H1 (cell line): ENCODE measurements at regions not wholly inside any gene's neighbourhood (a gene's known extent, or its start where the extent isn't known, plus 50 kb on each side); places are given as distances from the start of the nearest gene placed in this dataset.

Experiments
- CTCF ChIA-PET: fragments of 300-600 bp; sonication (Branson Sonifier 250); formaldehyde crosslinking; loops from one replicate; lab custom pipeline; 2021; ENCODE audit not compliant: partially characterized antibody; lab: Charles Lee
- POLR2A ChIA-PET: fragments of 300-600 bp; sonication (Branson Sonifier 250); formaldehyde crosslinking; loops from one replicate; lab custom pipeline; 2021; ENCODE audit warnings: inconsistent platforms; ENCODE audit not compliant: partially characterized antibody; lab: Charles Lee
- DNase-seq, 2 experiments: peaks; one replicate each; pipeline versions ENCODE4 v3.0.0 to v3.0.0-alpha.2; 2010 to 2022; ENCODE audit warnings: low spot score in 2 of 2, low read depth in 1 of 2, mixed read lengths in 1 of 2
- FAIRE-seq: peaks from 2 replicates; lab custom pipeline; 2011; peaks lifted over from hg19 to GRCh38; lab: Jason Lieb, UNC
- H2AFZ ChIP-seq: 2 replicates; pipeline ENCODE4 v1.8.1; 2012; ENCODE audit warnings: low read length, inconsistent platforms
- H2AK5ac ChIP-seq: 2 replicates; pipeline ENCODE4 v1.6.1; 2013; ENCODE audit warnings: low read depth, low read length
- H2BK120ac ChIP-seq: replicated peaks from 2 replicates; pipeline ENCODE3; 2013; ENCODE audit warnings: low read depth, low read length, inconsistent platforms
- H2BK12ac ChIP-seq: 2 replicates; pipeline ENCODE4 v1.6.1; 2013; ENCODE audit warnings: low read depth, low read length
- H2BK15ac ChIP-seq: 2 replicates; pipeline ENCODE4 v1.6.1; 2013; ENCODE audit warnings: low read length
- H2BK20ac ChIP-seq: 2 replicates; pipeline ENCODE4 v1.6.1; 2013; ENCODE audit warnings: low read length
- H2BK5ac ChIP-seq: 2 replicates; pipeline ENCODE4 v1.6.1; 2013; ENCODE audit warnings: low read depth, low read length
- H3K14ac ChIP-seq: 2 replicates; pipeline ENCODE4 v1.6.1; 2013; ENCODE audit warnings: inconsistent platforms; ENCODE audit not compliant: insufficient read length
- H3K18ac ChIP-seq: 2 replicates; pipeline ENCODE4 v1.6.1; 2013; ENCODE audit warnings: low read length; ENCODE audit errors: extremely low read depth
- H3K23ac ChIP-seq: 2 replicates; pipeline ENCODE4 v1.6.1; 2013; ENCODE audit warnings: inconsistent platforms; ENCODE audit not compliant: insufficient read length
- H3K23me2 ChIP-seq: 2 replicates; pipeline ENCODE4 v1.6.1; 2013; ENCODE audit warnings: low read depth, low read length
- H3K27ac ChIP-seq: 2 replicates; pipeline ENCODE4 v1.6.1; 2011; ENCODE audit warnings: low read depth, low read length, inconsistent platforms
- H3K27me3 ChIP-seq, 4 experiments: replicated peaks in 1 of 4; 1 replicate in 1 of 4; 2 replicates in 3 of 4; pipeline versions ENCODE4 v1.6.1 to v1.8.1; 2011 to 2013; ENCODE audit warnings: low read length in 3 of 4, mild to moderate bottlenecking in 3 of 4, inconsistent platforms in 2 of 4, mixed read lengths in 2 of 4, moderate library complexity in 1 of 4; ENCODE audit not compliant: control insufficient read depth in 3 of 4, insufficient read depth in 3 of 4; ENCODE audit errors: extremely low read depth in 1 of 4
- H3K36me3 ChIP-seq, 4 experiments: 2 replicates each; pipeline versions ENCODE4 v1.6.1 to v1.8.1; 2011 to 2013; ENCODE audit warnings: mild to moderate bottlenecking in 4 of 4, low read length in 3 of 4, moderate library complexity in 2 of 4, control low read depth in 1 of 4, inconsistent platforms in 1 of 4; ENCODE audit not compliant: insufficient read depth in 4 of 4, control insufficient read depth in 2 of 4
- H3K4ac ChIP-seq: replicated peaks from 2 replicates; pipeline ENCODE3; 2013; ENCODE audit warnings: low read length, low read depth, mixed read lengths, inconsistent platforms; ENCODE audit not compliant: insufficient read length
- H3K4me1 ChIP-seq, 4 experiments: replicated peaks in 1 of 4; 1 replicate in 1 of 4; 2 replicates in 3 of 4; pipeline versions ENCODE4 v1.6.1 to v1.8.1; 2011 to 2013; ENCODE audit warnings: low read length in 3 of 4, inconsistent platforms in 2 of 4, mixed read lengths in 1 of 4; ENCODE audit not compliant: insufficient read depth in 4 of 4, control insufficient read depth in 3 of 4
- H3K4me2 ChIP-seq, 2 experiments: 2 replicates each; pipeline versions ENCODE4 v1.6.1 to v1.8.1; 2011 to 2013; ENCODE audit warnings: low read depth in 2 of 2, low read length in 2 of 2, control low read depth in 1 of 2, inconsistent platforms in 1 of 2, mild to moderate bottlenecking in 1 of 2; ENCODE audit not compliant: insufficient read depth in 1 of 2
- H3K4me3 ChIP-seq, 4 experiments: fragments of 200-600, 300-600 bp in 1 of 4; sonication (generic), shearing (Covaris generic), sonication (Bioruptor Twin) in 1 of 4; 2 replicates each; pipeline versions ENCODE4 v1.5.1 to v1.8.1; 2011 to 2016; ENCODE audit warnings: low read length in 4 of 4, low read depth in 3 of 4, control low read depth in 2 of 4, inconsistent platforms in 2 of 4, mild to moderate bottlenecking in 2 of 4, mixed read lengths in 1 of 4, moderate library complexity in 1 of 4; ENCODE audit not compliant: insufficient read depth in 2 of 4; ENCODE audit errors: extremely low read depth in 1 of 4
- H3K56ac ChIP-seq: replicated peaks from 2 replicates; pipeline ENCODE3; 2013; ENCODE audit warnings: low read depth, mild to moderate bottlenecking, mixed read lengths, low read length, inconsistent platforms; ENCODE audit not compliant: insufficient read length
- H3K79me1 ChIP-seq: 2 replicates; pipeline ENCODE4 v1.6.1; 2013; ENCODE audit warnings: low read depth, low read length, control low read depth
- H3K79me2 ChIP-seq, 2 experiments: 2 replicates each; pipeline versions ENCODE4 v1.6.1 to v1.8.1; 2012 to 2013; ENCODE audit warnings: low read length in 2 of 2, mild to moderate bottlenecking in 2 of 2, inconsistent platforms in 1 of 2; ENCODE audit not compliant: insufficient read depth in 2 of 2, control insufficient read depth in 1 of 2
- H3K9ac ChIP-seq, 4 experiments: replicated peaks in 1 of 4; 1 replicate in 1 of 4; 2 replicates in 3 of 4; pipeline versions ENCODE4 v1.6.1 to v1.8.1; 2011 to 2013; ENCODE audit warnings: low read depth in 3 of 4, low read length in 3 of 4, control low read depth in 2 of 4, mild to moderate bottlenecking in 2 of 4, moderate library complexity in 2 of 4, inconsistent platforms in 1 of 4; ENCODE audit errors: extremely low read depth in 1 of 4
- H3K9me3 ChIP-seq, 2 experiments: 2 replicates each; pipeline versions ENCODE4 v1.6.1 to v1.8.1; 2012 to 2013; ENCODE audit warnings: mild to moderate bottlenecking in 2 of 2, moderate library complexity in 2 of 2, control low read depth in 1 of 2, inconsistent platforms in 1 of 2, low read depth in 1 of 2, low read length in 1 of 2, mixed read lengths in 1 of 2; ENCODE audit not compliant: insufficient read depth in 2 of 2
- H4K20me1 ChIP-seq, 2 experiments: replicated peaks in 1 of 2; 2 replicates each; pipeline versions ENCODE3 to v1.8.1; 2011 to 2013; ENCODE audit warnings: inconsistent platforms in 2 of 2, low read length in 2 of 2, mild to moderate bottlenecking in 1 of 2; ENCODE audit not compliant: insufficient read depth in 2 of 2, control insufficient read depth in 1 of 2
- H4K5ac ChIP-seq: 2 replicates; pipeline ENCODE4 v1.6.1; 2013; ENCODE audit warnings: low read length, low read depth, mixed read lengths, inconsistent platforms; ENCODE audit not compliant: insufficient read length
- H4K8ac ChIP-seq: 2 replicates; pipeline ENCODE4 v1.8.0; 2013; ENCODE audit warnings: mild to moderate bottlenecking, moderate library complexity, low read length, inconsistent platforms; ENCODE audit not compliant: insufficient read depth; ENCODE audit errors: extremely low read depth
- H4K91ac ChIP-seq: replicated peaks from 2 replicates; pipeline ENCODE3; 2013; ENCODE audit warnings: low read length, mixed read lengths, inconsistent platforms; ENCODE audit not compliant: insufficient read length
- BACH1 ChIP-seq: IDR thresholded peaks from 2 replicates; pipeline ENCODE4 v1.6.1; 2012; ENCODE audit warnings: low read length, improper control_type of control experiment
- BCL11A ChIP-seq, 2 experiments: IDR thresholded peaks; one replicate each; pipeline ENCODE4 v1.6.1; 2011; ENCODE audit warnings: low read depth in 2 of 2, low read length in 2 of 2, mild to moderate bottlenecking in 2 of 2
- CBX8 ChIP-seq: fragments of 300-800, 300-1000 bp; sonication (generic); IDR thresholded peaks from 2 replicates; pipeline ENCODE4 v1.7.1; 2016; ENCODE audit warnings: low read depth, low read length, borderline replicate concordance
- FOSL1 ChIP-seq: IDR thresholded peaks from 2 replicates; pipeline ENCODE4 v1.6.1; 2011; ENCODE audit warnings: mild to moderate bottlenecking, low read depth, low read length, moderate library complexity; ENCODE audit not compliant: insufficient read depth
- HDAC2 ChIP-seq, 2 experiments: fragments of 300-600 bp in 1 of 2; sonication (generic) in 1 of 2; IDR thresholded peaks; 2 replicates each; pipeline ENCODE4 v1.6.1; 2011 to 2012; ENCODE audit warnings: low read depth in 2 of 2, low read length in 2 of 2, mild to moderate bottlenecking in 2 of 2, moderate library complexity in 2 of 2, borderline replicate concordance in 1 of 2, inconsistent platforms in 1 of 2
- JUN ChIP-seq: IDR thresholded peaks from 2 replicates; pipeline ENCODE4 v1.6.1; 2011; ENCODE audit warnings: low read depth, mild to moderate bottlenecking, improper control_type of control experiment, low read length
- JUND ChIP-seq: IDR thresholded peaks from 2 replicates; pipeline ENCODE4 v1.6.1; 2011; ENCODE audit warnings: mild to moderate bottlenecking, improper control_type of control experiment, low read length
- NRF1 ChIP-seq: IDR thresholded peaks from 2 replicates; pipeline ENCODE4 v1.6.1; 2011; ENCODE audit warnings: mild to moderate bottlenecking, low read depth, low read length, improper control_type of control experiment
- RAD21 ChIP-seq, 2 experiments: IDR thresholded peaks in 1 of 2; conservative IDR thresholded peaks in 1 of 2; 2 replicates each; pipeline ENCODE4 v1.6.1; 2011; ENCODE audit warnings: low read depth in 2 of 2, low read length in 2 of 2, improper control_type of control experiment in 1 of 2, inconsistent platforms in 1 of 2, mild to moderate bottlenecking in 1 of 2, moderate library complexity in 1 of 2
- SIN3A ChIP-seq, 2 experiments: IDR thresholded peaks in 1 of 2; conservative IDR thresholded peaks in 1 of 2; 2 replicates each; pipeline ENCODE4 v1.6.1; 2011 to 2012; ENCODE audit warnings: low read length in 2 of 2, improper control_type of control experiment in 1 of 2, low read depth in 1 of 2, mild to moderate bottlenecking in 1 of 2
- SP2 ChIP-seq: IDR thresholded peaks from 2 replicates; pipeline ENCODE4 v1.6.1; 2012; ENCODE audit warnings: mild to moderate bottlenecking, low read length, inconsistent platforms
- SP4 ChIP-seq: IDR thresholded peaks from 2 replicates; pipeline ENCODE4 v1.6.1; 2012; ENCODE audit warnings: low read length, inconsistent platforms
- TAF1 ChIP-seq: IDR thresholded peaks from 2 replicates; pipeline ENCODE4 v1.6.1; 2011; ENCODE audit warnings: mild to moderate bottlenecking, low read depth, low read length
- YY1 ChIP-seq: IDR thresholded peaks from 2 replicates; pipeline ENCODE4 v1.6.1; 2011; ENCODE audit warnings: low read depth, mild to moderate bottlenecking, low read length
- WGBS, 2 experiments: shearing (Covaris generic) in 1 of 2; methylation state at CpG; one replicate each; pipeline versions ENCODE4 v1.1.6 to v1.1.7; 2013 to 2015; ENCODE audit warnings: low lambda C conversion rate in 2 of 2, mixed read lengths in 2 of 2, inconsistent platforms in 1 of 2, low coverage in 1 of 2, missing lambda C conversion rate in 1 of 2; ENCODE audit not compliant: insufficient replicate concordance in 2 of 2, insufficient coverage in 1 of 2, insufficient read length in 1 of 2; ENCODE audit errors: extremely low coverage in 1 of 2, missing lambda C conversion rate in 1 of 2; 5-methylcytosine and 5-hydroxymethylcytosine counted together

GRCh38 chr11:26878959-26879581 lies 114.8 kb upstream of the FIBIN start:
- H3K4me2 ChIP-seq: peak overlapping the region; percentile 16 to 27; a peak in 1 of 4 replicates
- no peak for TF ChIP-seq SP2
- TF ChIP-seq CBX8: no peak
- TF ChIP-seq BCL11A (IDR thresholded peaks at IDR 0.05; ENCODE audit: low read depth in 2 of 2, low read length in 2 of 2): no peak
- TF ChIP-seq SIN3A (conservative IDR thresholded peaks at IDR 0.05 in 1 of 2, IDR thresholded peaks at IDR 0.05 in 1 of 2; ENCODE audit: low read depth in 1 of 2, low read length in 2 of 2): no peak
- TF ChIP-seq BACH1: no peak
- TF ChIP-seq RAD21 (IDR thresholded peaks at IDR 0.05 in 1 of 2, conservative IDR thresholded peaks at IDR 0.05 in 1 of 2; ENCODE audit: low read depth in 2 of 2, low read length in 2 of 2): no peak
- TF ChIP-seq SP4: no peak
- no peak for TF ChIP-seq HDAC2 (IDR thresholded peaks at IDR 0.05; ENCODE audit: borderline replicate concordance in 1 of 2, low read depth in 2 of 2, low read length in 2 of 2)
- TF ChIP-seq JUND: no peak
- no peak for TF ChIP-seq FOSL1
- TF ChIP-seq NRF1: no peak
- no peak for TF ChIP-seq YY1
- TF ChIP-seq JUN: no peak
- TF ChIP-seq TAF1: no peak

More at GRCh38 chr11:26878959-26879581, 114.8 kb upstream of the FIBIN start:
- H3K14ac ChIP-seq: no peak overlapping the region
- no peak overlapping the region for H4K91ac ChIP-seq
- H2BK15ac ChIP-seq: no peak overlapping the region
- peaks cover 10 to 19% of the 10 kb centered on the region in 2 experiments; a peak in 2 of 4 replicates for H3K9me3 ChIP-seq
- 66% methylated on average over 4 of the region's 4 CpGs; no CpG with 5 or more reads in 1 of the 2 experiments for WGBS, 2 experiments
- peaks cover 0 to 3% (median 1%) of the 10 kb centered on the region in 4 experiments; a peak in 3 of 7 replicates for H3K4me1 ChIP-seq
- no peak overlapping the region for H2BK5ac ChIP-seq
- DNase-seq (no peak), FAIRE-seq (no peak)
- ChIA-PET CTCF (no interaction called here), POLR2A (no interaction called here)
- H2BK120ac ChIP-seq: no peak overlapping the region
- no peaks in the 10 kb centered on the region for H3K36me3 ChIP-seq
- H2AK5ac ChIP-seq: no peak overlapping the region
- no peak overlapping the region for H3K4ac ChIP-seq
- H3K56ac ChIP-seq: no peak overlapping the region
- H4K20me1 ChIP-seq: no peaks in the 10 kb centered on the region
- no peak overlapping the region for H3K18ac ChIP-seq
- no peak overlapping the region for H4K5ac ChIP-seq
- H2BK12ac ChIP-seq: no peak overlapping the region
- no peak overlapping the region for H2BK20ac ChIP-seq
- no peak overlapping the region for H3K23ac ChIP-seq
- H3K27ac ChIP-seq: no peak overlapping the region
- H3K23me2 ChIP-seq: no peaks in the 10 kb centered on the region
- H3K79me1 ChIP-seq: no peaks in the 10 kb centered on the region
- no peak overlapping the region for H3K4me3 ChIP-seq
- H3K9ac ChIP-seq: no peak overlapping the region
- H4K8ac ChIP-seq: no peak overlapping the region
- H2AFZ ChIP-seq: no peak overlapping the region
- no peaks in the 10 kb centered on the region for H3K27me3 ChIP-seq
- H3K79me2 ChIP-seq: no peaks in the 10 kb centered on the region
